HepG2 (cell line): ENCODE measurements at regions not wholly inside any gene's neighbourhood (a gene's known extent, or its start where the extent isn't known, plus 50 kb on each side); places are given as distances from the start of the nearest gene placed in this dataset.

Source experiments
- CC2D1A ChIP-seq: sonication (generic); formaldehyde crosslinking; IDR thresholded peaks from 2 replicates; pipeline ENCODE4 v1.8.1; 2023; ENCODE audit warnings: mild to moderate bottlenecking, missing genetic modification reagents
- FOXM1 ChIP-seq: sonication (generic); formaldehyde crosslinking; IDR thresholded peaks from 2 replicates; pipeline ENCODE4 v1.5.0; 2020; ENCODE audit warnings: missing genetic modification reagents
- KDM4B ChIP-seq: sonication (generic); formaldehyde crosslinking; IDR thresholded peaks from 2 replicates; pipeline ENCODE4 v1.4.0; 2020; ENCODE audit warnings: missing genetic modification reagents
- PRMT3 ChIP-seq: sonication (generic); formaldehyde crosslinking; IDR thresholded peaks from 2 replicates; pipeline ENCODE4 v1.8.1; 2022; ENCODE audit warnings: low read depth, mild to moderate bottlenecking, moderate library complexity, missing genetic modification reagents, borderline replicate concordance
- ZNF274 ChIP-seq: sonication (generic); formaldehyde crosslinking; IDR thresholded peaks from 2 replicates; pipeline ENCODE4 v1.5.1; 2020; ENCODE audit warnings: mild to moderate bottlenecking, missing genetic modification reagents
- ZSCAN29 ChIP-seq: sonication (generic); formaldehyde crosslinking; conservative IDR thresholded peaks from 2 replicates; pipeline ENCODE4 v1.4.0; 2020; ENCODE audit warnings: mild to moderate bottlenecking, missing genetic modification reagents

- TF ChIP-seq ZSCAN29 (CRISPR knock-in tag) (no peak), CC2D1A (CRISPR knock-in tag) (no peak), FOXM1 (CRISPR knock-in tag) (no peak), PRMT3 (CRISPR knock-in tag) (no peak), KDM4B (CRISPR knock-in tag) (no peak), ZNF274 (CRISPR knock-in tag) (no peak)
These were observed 329.8 kb upstream of the MBL2 start for GRCh38 chr10:53102424-53102823.
